ENCODE measurements at regions not wholly inside any gene's neighbourhood (a gene's known extent, or its start where the extent isn't known, plus 50 kb on each side); places are given as distances from the start of the nearest gene placed in this dataset.

DNA sequence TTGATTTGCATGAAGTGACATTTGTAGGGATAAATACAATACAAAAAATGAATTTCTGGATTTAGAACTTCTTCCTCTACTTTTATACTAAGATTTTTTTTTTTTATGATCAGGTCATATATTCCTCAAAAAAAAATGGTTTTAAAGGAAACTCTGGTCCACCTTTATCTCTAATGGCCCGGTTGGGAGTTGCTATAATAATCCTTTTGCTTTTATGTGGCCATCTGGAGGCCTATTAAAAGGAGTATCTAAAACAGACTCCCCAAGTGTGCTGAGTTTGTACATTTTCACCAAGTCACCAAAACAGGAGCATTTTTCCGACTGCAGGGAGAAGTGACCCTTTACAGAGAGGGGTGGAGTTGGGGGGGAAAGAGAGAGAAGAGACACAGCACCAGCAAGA, 329.2 kb upstream of the FIGN start:
- Histone ChIP-seq H3K4me3 (ENCODE audit: low read depth, low read length) (no peak overlapping the region), H3K36me3 (ENCODE audit: control insufficient read depth in 2 of 2, insufficient read depth in 1 of 2, low read length in 2 of 2) (no peaks in the 10 kb centered on the region), H3K4me1 (ENCODE audit: control insufficient read depth, insufficient read depth, low read length) (peaks cover 9% of the 10 kb centered on the region), H3K9me3 (ENCODE audit: control insufficient read depth, insufficient read depth, low read depth, low read length) (no peaks in the 10 kb centered on the region), H3K27ac (ENCODE audit: extremely low read depth, low read depth, low read length) (no peak overlapping the region)
- TF ChIP-seq, protein P1, sequence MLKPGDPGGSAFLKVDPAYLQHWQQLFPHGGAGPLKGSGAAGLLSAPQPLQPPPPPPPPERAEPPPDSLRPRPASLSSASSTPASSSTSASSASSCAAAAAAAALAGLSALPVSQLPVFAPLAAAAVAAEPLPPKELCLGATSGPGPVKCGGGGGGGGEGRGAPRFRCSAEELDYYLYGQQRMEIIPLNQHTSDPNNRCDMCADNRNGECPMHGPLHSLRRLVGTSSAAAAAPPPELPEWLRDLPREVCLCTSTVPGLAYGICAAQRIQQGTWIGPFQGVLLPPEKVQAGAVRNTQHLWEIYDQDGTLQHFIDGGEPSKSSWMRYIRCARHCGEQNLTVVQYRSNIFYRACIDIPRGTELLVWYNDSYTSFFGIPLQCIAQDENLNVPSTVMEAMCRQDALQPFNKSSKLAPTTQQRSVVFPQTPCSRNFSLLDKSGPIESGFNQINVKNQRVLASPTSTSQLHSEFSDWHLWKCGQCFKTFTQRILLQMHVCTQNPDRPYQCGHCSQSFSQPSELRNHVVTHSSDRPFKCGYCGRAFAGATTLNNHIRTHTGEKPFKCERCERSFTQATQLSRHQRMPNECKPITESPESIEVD (tag by site-specific recombination; IDR thresholded peaks at IDR 0.05): peak; percentile 72
- TF ChIP-seq OSR2 (tag by site-specific recombination; IDR thresholded peaks at IDR 0.05): 0 out of 2 replicates have a peak, but pooled peaks have one; percentile 17
- TF ChIP-seq WT1 (tag by site-specific recombination; IDR thresholded peaks at IDR 0.05): peak; percentile 70
- no peak for TF ChIP-seq ZNF302 (tag by site-specific recombination; IDR thresholded peaks at IDR 0.05; ENCODE audit: low read depth)
- POLR2A ChIA-PET: no interaction called here
- CTCF ChIA-PET: interaction anchor here (0.6 to 0.7 kb wide), 2 partner anchors 44 to 516 kb away, joined by 4 to 6 read pairs; no protein-coding TSS in a partner anchor

DNA sequence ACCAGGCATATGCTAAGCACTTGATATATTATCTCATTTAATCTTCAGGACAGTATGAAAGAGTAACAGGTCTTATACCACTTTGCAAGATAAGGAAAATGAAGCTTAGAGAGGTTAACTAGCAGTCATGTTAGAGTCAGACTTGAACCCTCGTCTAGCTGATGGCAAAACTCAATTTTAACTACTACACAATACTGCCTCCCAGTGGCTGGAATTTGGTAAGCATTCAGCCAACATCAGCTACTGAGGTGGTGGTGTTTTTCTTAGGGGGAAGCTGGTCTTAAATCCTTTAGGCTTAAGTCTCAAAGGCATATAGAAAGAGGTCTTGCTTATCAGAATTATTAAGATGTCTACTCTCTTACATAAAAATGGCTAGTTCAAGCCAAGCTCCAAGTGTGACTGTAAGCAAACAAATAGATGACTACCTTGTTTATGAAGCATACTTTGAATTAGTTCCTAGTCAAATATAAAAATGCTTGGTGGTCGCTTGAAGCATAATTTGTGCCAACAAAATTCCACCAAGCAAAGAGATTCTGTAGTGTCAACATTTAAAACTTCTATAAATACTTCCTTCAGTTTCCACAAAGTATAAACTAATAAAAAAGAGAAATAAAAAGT, 325.4 kb upstream of the FIGN start:
- TF ChIP-seq ZNF624 (tag by site-specific recombination; IDR thresholded peaks at IDR 0.05) (no peak), ZNF654 (tag by site-specific recombination; IDR thresholded peaks at IDR 0.05; ENCODE audit: low read depth) (peak; percentile 60), ZNF155 (tag by site-specific recombination; IDR thresholded peaks at IDR 0.05) (no peak), ZNF664 (tag by site-specific recombination; IDR thresholded peaks at IDR 0.05) (peak; percentile 75), ZNF768 (tag by site-specific recombination; IDR thresholded peaks at IDR 0.05) (no peak), REPIN1 (tag by site-specific recombination; IDR thresholded peaks at IDR 0.05; ENCODE audit: low read depth) (no peak), SCRT2 (tag by site-specific recombination; IDR thresholded peaks at IDR 0.05) (no peak), SETDB1 (IDR thresholded peaks at IDR 0.05; ENCODE audit: insufficient read length, low read length) (no peak), ZNF416 (tag by site-specific recombination; IDR thresholded peaks at IDR 0.05) (no peak)
- TF ChIP-seq, protein P2, sequence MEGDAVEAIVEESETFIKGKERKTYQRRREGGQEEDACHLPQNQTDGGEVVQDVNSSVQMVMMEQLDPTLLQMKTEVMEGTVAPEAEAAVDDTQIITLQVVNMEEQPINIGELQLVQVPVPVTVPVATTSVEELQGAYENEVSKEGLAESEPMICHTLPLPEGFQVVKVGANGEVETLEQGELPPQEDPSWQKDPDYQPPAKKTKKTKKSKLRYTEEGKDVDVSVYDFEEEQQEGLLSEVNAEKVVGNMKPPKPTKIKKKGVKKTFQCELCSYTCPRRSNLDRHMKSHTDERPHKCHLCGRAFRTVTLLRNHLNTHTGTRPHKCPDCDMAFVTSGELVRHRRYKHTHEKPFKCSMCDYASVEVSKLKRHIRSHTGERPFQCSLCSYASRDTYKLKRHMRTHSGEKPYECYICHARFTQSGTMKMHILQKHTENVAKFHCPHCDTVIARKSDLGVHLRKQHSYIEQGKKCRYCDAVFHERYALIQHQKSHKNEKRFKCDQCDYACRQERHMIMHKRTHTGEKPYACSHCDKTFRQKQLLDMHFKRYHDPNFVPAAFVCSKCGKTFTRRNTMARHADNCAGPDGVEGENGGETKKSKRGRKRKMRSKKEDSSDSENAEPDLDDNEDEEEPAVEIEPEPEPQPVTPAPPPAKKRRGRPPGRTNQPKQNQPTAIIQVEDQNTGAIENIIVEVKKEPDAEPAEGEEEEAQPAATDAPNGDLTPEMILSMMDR (tag by site-specific recombination; IDR thresholded peaks at IDR 0.05): peak; percentile 54
- TF ChIP-seq, protein P3, sequence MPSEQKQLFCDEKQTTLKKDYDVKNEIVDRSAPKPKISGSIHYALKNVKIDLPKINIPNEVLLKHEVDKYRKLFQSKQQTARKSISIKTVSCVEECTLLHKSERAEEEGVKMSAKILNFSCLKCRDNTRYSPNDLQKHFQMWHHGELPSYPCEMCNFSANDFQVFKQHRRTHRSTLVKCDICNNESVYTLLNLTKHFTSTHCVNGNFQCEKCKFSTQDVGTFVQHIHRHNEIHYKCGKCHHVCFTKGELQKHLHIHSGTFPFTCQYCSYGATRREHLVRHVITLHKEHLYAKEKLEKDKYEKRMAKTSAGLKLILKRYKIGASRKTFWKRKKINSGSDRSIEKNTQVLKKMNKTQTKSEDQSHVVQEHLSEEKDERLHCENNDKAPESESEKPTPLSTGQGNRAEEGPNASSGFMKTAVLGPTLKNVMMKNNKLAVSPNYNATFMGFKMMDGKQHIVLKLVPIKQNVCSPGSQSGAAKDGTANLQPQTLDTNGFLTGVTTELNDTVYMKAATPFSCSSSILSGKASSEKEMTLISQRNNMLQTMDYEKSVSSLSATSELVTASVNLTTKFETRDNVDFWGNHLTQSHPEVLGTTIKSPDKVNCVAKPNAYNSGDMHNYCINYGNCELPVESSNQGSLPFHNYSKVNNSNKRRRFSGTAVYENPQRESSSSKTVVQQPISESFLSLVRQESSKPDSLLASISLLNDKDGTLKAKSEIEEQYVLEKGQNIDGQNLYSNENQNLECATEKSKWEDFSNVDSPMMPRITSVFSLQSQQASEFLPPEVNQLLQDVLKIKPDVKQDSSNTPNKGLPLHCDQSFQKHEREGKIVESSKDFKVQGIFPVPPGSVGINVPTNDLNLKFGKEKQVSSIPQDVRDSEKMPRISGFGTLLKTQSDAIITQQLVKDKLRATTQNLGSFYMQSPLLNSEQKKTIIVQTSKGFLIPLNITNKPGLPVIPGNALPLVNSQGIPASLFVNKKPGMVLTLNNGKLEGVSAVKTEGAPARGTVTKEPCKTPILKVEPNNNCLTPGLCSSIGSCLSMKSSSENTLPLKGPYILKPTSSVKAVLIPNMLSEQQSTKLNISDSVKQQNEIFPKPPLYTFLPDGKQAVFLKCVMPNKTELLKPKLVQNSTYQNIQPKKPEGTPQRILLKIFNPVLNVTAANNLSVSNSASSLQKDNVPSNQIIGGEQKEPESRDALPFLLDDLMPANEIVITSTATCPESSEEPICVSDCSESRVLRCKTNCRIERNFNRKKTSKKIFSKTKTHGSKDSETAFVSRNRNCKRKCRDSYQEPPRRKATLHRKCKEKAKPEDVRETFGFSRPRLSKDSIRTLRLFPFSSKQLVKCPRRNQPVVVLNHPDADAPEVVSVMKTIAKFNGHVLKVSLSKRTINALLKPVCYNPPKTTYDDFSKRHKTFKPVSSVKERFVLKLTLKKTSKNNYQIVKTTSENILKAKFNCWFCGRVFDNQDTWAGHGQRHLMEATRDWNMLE (tag by site-specific recombination; conservative IDR thresholded peaks at IDR 0.05; ENCODE audit: low read depth): no peak
- TF ChIP-seq, protein P4, sequence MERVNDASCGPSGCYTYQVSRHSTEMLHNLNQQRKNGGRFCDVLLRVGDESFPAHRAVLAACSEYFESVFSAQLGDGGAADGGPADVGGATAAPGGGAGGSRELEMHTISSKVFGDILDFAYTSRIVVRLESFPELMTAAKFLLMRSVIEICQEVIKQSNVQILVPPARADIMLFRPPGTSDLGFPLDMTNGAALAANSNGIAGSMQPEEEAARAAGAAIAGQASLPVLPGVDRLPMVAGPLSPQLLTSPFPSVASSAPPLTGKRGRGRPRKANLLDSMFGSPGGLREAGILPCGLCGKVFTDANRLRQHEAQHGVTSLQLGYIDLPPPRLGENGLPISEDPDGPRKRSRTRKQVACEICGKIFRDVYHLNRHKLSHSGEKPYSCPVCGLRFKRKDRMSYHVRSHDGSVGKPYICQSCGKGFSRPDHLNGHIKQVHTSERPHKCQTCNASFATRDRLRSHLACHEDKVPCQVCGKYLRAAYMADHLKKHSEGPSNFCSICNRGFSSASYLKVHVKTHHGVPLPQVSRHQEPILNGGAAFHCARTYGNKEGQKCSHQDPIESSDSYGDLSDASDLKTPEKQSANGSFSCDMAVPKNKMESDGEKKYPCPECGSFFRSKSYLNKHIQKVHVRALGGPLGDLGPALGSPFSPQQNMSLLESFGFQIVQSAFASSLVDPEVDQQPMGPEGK (tag by site-specific recombination; IDR thresholded peaks at IDR 0.05): no peak
- ChIA-PET POLR2A (no interaction called here), CTCF (interaction anchor here (0.5 to 2.2 kb wide), 21 partner anchors 8 to 893 kb away, joined by 3 to 16 read pairs (median 4); no protein-coding TSS in a partner anchor)
- no peak overlapping the region for H3K4me3 ChIP-seq (ENCODE audit: low read depth, low read length)
- no peak overlapping the region for H3K27ac ChIP-seq (ENCODE audit: extremely low read depth, low read depth, low read length)
- H3K36me3 ChIP-seq (ENCODE audit: control insufficient read depth in 2 of 2, insufficient read depth in 1 of 2, low read length in 2 of 2): no peaks in the 10 kb centered on the region
- H3K4me1 ChIP-seq (ENCODE audit: control insufficient read depth, insufficient read depth, low read length): peaks cover 6% of the 10 kb centered on the region
- no peaks in the 10 kb centered on the region for H3K9me3 ChIP-seq (ENCODE audit: control insufficient read depth, insufficient read depth, low read depth, low read length)

Measured in HEK293 (cell line).